GM12892 (cell line): ENCODE measurements at regions not wholly inside any gene's neighbourhood (a gene's known extent, or its start where the extent isn't known, plus 50 kb on each side); places are given as distances from the start of the nearest gene placed in this dataset.
"Not testable (repeated sequence)": the region's sequence is repeated elsewhere in the genome, so short reads cannot be mapped to it uniquely, and the experiment has no call there.

Source experiments
- POLR2A ChIP-seq: IDR thresholded peaks from 2 replicates; pipeline ENCODE4 v1.6.1; 2011; ENCODE audit warnings: low read depth, low read length, control low read depth
- POLR2AphosphoS5 ChIP-seq: IDR thresholded peaks from 2 replicates; pipeline ENCODE4 v1.6.1; 2011; ENCODE audit warnings: low read depth, low read length, control low read depth
- TAF1 ChIP-seq: IDR thresholded peaks from 2 replicates; pipeline ENCODE4 v1.6.1; 2011; ENCODE audit warnings: low read depth, mild to moderate bottlenecking, control low read depth, low read length, borderline replicate concordance

DNA sequence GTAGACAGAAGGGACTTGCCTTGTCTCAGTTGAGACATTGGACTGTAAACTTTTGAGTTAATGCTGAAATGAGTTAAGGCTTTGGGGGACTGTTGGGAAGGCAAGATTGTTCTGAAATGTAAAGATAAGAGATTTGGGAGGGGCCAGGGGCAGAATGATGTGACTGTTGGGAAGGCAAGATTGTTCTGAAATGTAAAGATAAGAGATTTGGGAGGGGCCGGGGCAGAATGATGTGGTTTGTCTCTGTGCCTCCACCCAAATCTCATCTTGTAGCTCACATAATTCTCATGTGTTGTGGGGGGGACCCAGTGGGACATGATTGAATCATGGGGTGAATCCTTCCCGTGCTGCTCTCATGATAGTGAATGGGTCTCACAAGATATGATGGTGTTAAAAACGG is 1217.1 kb downstream of the GALC start:
- TF ChIP-seq POLR2AphosphoS5, POLR2A, TAF1: not testable (repeated sequence)
